HepG2 (cell line): ENCODE measurements at regions not wholly inside any gene's neighbourhood (a gene's known extent, or its start where the extent isn't known, plus 50 kb on each side); places are given as distances from the start of the nearest gene placed in this dataset.

Source experiments
- ATF5 ChIP-seq: sonication (generic); formaldehyde crosslinking; IDR thresholded peaks from 2 replicates; pipeline ENCODE4 v1.4.0; 2020; ENCODE audit warnings: mild to moderate bottlenecking, low read depth, missing genetic modification reagents
- BRD4 ChIP-seq: sonication (generic); formaldehyde crosslinking; IDR thresholded peaks from 2 replicates; pipeline ENCODE4 v1.4.0; 2020; ENCODE audit warnings: missing genetic modification reagents
- E2F1 ChIP-seq: sonication (generic); formaldehyde crosslinking; IDR thresholded peaks from 2 replicates; pipeline ENCODE4 v1.5.0; 2020; ENCODE audit warnings: missing genetic modification reagents
- ETS1 ChIP-seq: sonication (generic); formaldehyde crosslinking; IDR thresholded peaks from 2 replicates; pipeline ENCODE4 v1.4.0; 2020; ENCODE audit warnings: missing genetic modification reagents
- GATAD1 ChIP-seq: IDR thresholded peaks from 2 replicates; pipeline ENCODE4 v1.6.1; 2016; ENCODE audit warnings: missing genetic modification reagents, missing compliant biosample characterization
- GMEB2 ChIP-seq: IDR thresholded peaks from 2 replicates; pipeline ENCODE4 v1.6.1; 2016; ENCODE audit warnings: missing biosample characterization, missing genetic modification reagents, low read depth
- HDAC2 ChIP-seq: sonication (generic); formaldehyde crosslinking; IDR thresholded peaks from 2 replicates; pipeline ENCODE4 v1.4.0; 2020; ENCODE audit warnings: missing genetic modification reagents
- IKZF5 ChIP-seq: IDR thresholded peaks from 2 replicates; pipeline ENCODE4 v1.6.1; 2018; ENCODE audit warnings: missing genetic modification reagents, mild to moderate bottlenecking, missing compliant biosample characterization
- STAT5B ChIP-seq: sonication (generic); formaldehyde crosslinking; IDR thresholded peaks from 2 replicates; pipeline ENCODE4 v1.4.0; 2020; ENCODE audit warnings: missing genetic modification reagents
- ZBTB38 ChIP-seq: sonication (generic); formaldehyde crosslinking; IDR thresholded peaks from 2 replicates; pipeline ENCODE4 v1.5.1; 2020; ENCODE audit warnings: mild to moderate bottlenecking, missing genetic modification reagents
- ZFP1 ChIP-seq: IDR thresholded peaks from 2 replicates; pipeline ENCODE4 v1.6.1; 2016
- ZFX ChIP-seq: sonication (generic); formaldehyde crosslinking; IDR thresholded peaks from 2 replicates; pipeline ENCODE4 v1.4.0; 2020; ENCODE audit warnings: mild to moderate bottlenecking, low read depth, missing genetic modification reagents, moderate library complexity
- ZNF121 ChIP-seq: sonication (generic); formaldehyde crosslinking; IDR thresholded peaks from 2 replicates; pipeline ENCODE4 v1.5.0; 2020; ENCODE audit warnings: mild to moderate bottlenecking, missing genetic modification reagents
- ZNF687 ChIP-seq: sonication (generic); formaldehyde crosslinking; IDR thresholded peaks from 2 replicates; pipeline ENCODE4 v1.5.1; 2020; ENCODE audit warnings: mild to moderate bottlenecking, missing genetic modification reagents, moderate library complexity
- ZNF691 ChIP-seq: sonication (generic); formaldehyde crosslinking; IDR thresholded peaks from 2 replicates; pipeline ENCODE4 v1.4.0; 2020; ENCODE audit warnings: missing genetic modification reagents, low read depth, mild to moderate bottlenecking, borderline replicate concordance

GRCh38 chr6:167210375-167211294, 52.9 kb upstream of the GPR31 start (continued):
- TF ChIP-seq GMEB2 (CRISPR knock-in tag) (0 out of 2 replicates have a peak, but pooled peaks have one; percentile 22), IKZF5 (CRISPR knock-in tag) (peak; percentile 88), BRD4 (CRISPR knock-in tag) (peak; percentile 91), STAT5B (CRISPR knock-in tag) (no peak), E2F1 (CRISPR knock-in tag) (no peak), ZFX (CRISPR knock-in tag) (peak; percentile 87), ZBTB38 (CRISPR knock-in tag) (peak; percentile 95), ZNF691 (CRISPR knock-in tag) (0 out of 2 replicates have a peak, but pooled peaks have one; percentile 62), ATF5 (CRISPR knock-in tag) (peak; percentile 56; the same call in 1 of the 2 replicates), GATAD1 (CRISPR knock-in tag) (peak; percentile 46; the same call in 1 of the 2 replicates), ZNF121 (CRISPR knock-in tag) (0 out of 2 replicates have a peak, but pooled peaks have one; percentile 18), ETS1 (CRISPR knock-in tag) (0 out of 2 replicates have a peak, but pooled peaks have one; percentile 53), HDAC2 (CRISPR knock-in tag) (peak; percentile 87), ZNF687 (CRISPR knock-in tag) (peak; percentile 99), ZFP1 (no peak)
